ENCODE measurements at regions not wholly inside any gene's neighbourhood (a gene's known extent, or its start where the extent isn't known, plus 50 kb on each side); places are given as distances from the start of the nearest gene placed in this dataset.

DNA sequence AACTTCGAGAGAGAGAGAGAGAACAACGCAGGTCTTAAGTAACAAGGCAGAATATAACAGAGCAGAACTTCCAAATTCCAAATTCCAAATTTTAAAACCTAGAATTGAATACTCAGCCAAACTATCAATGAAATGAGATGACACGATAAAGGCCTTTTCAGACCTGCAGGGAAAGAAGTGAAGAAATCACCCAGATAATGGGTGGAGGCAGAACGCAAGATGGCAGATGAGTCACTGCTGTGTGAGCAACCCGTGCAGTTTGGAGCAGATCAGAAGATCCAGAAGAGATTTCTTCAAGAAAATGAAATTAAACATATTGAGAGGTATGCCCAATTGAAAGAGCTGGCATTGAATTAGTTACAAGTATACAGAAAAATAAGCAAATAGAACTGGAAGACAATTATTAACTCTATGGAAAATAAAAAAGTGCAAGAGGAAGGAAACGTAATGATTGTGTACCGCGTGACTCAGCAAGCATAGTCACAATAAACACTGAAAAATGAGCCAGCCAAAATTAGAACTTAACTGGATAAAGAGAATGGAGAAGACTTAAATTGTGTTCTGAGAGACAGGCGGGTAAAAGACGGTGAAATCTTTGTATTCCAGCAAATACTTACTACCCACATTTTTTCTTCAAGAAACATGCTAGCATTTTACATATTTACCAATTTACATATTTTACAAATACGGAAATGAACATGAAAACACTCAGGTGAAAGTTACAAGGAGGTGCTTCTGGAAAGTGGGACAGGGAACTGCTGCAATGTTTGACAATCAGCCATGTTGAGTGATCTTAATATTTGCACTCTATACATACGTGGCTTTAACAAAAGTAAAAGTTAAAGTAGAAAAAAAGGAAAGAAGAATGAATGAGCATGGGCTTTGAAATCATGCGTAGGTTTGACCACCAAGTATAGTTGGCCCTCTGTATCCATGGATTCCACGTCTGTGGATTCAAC is 87.9 kb upstream of the CDYL start:
- Histone ChIP-seq H3K9me3 (peaks cover 0 to 4% (median 0%) of the 10 kb centered on the region in 4 donors), H3K4me3 (no peak overlapping the region), H3K27ac (no peak overlapping the region), H3K4me1 (no peaks in the 10 kb centered on the region), H3K27me3 (no peaks in the 10 kb centered on the region), H3K36me3 (no peaks in the 10 kb centered on the region)
- 57 to 71% methylated on average over 14 of the region's 14 CpGs for WGBS, 2 donors
- no peak for DNase-seq
- TF ChIP-seq, protein P1, sequence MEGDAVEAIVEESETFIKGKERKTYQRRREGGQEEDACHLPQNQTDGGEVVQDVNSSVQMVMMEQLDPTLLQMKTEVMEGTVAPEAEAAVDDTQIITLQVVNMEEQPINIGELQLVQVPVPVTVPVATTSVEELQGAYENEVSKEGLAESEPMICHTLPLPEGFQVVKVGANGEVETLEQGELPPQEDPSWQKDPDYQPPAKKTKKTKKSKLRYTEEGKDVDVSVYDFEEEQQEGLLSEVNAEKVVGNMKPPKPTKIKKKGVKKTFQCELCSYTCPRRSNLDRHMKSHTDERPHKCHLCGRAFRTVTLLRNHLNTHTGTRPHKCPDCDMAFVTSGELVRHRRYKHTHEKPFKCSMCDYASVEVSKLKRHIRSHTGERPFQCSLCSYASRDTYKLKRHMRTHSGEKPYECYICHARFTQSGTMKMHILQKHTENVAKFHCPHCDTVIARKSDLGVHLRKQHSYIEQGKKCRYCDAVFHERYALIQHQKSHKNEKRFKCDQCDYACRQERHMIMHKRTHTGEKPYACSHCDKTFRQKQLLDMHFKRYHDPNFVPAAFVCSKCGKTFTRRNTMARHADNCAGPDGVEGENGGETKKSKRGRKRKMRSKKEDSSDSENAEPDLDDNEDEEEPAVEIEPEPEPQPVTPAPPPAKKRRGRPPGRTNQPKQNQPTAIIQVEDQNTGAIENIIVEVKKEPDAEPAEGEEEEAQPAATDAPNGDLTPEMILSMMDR (IDR thresholded peaks at IDR 0.05) = no peak
- TF ChIP-seq POLR2AphosphoS5 (IDR thresholded peaks at IDR 0.05) (no peak), EP300 (IDR thresholded peaks at IDR 0.05) (no peak), POLR2A (IDR thresholded peaks at IDR 0.05) (no peak)
- intact Hi-C loops (cut with DNase I) = no loop called here

DNA sequence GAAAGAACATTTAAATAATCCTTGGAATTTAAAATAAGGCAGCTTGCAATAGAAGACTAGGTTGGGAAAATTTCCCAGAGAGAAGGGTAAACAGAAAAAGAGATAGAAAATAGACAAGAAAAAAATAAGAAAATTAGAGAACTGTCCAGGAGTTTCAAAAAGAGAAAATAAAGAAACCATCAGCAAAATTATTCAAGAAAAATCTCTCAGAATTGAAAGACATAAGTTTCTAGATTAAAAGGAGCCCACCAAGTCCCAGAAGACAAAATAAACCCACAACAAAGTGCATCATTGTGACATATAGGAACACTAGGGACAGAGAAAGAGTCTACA is 88.6 kb upstream of the CDYL start:
- no peaks in the 10 kb centered on the region for H3K36me3 ChIP-seq
- no peak for TF ChIP-seq POLR2A (IDR thresholded peaks at IDR 0.05)
- TF ChIP-seq, protein P1 (IDR thresholded peaks at IDR 0.05) = no peak
- peaks cover 0 to 2% (median 0%) of the 10 kb centered on the region in 4 donors for H3K9me3 ChIP-seq
- H3K4me1 ChIP-seq = no peaks in the 10 kb centered on the region
- H3K27me3 ChIP-seq = no peaks in the 10 kb centered on the region
- no peak for DNase-seq
- no peak overlapping the region for H3K27ac ChIP-seq
- H3K4me3 ChIP-seq = no peak overlapping the region
- intact Hi-C loops (cut with DNase I) = no loop called here

DNA sequence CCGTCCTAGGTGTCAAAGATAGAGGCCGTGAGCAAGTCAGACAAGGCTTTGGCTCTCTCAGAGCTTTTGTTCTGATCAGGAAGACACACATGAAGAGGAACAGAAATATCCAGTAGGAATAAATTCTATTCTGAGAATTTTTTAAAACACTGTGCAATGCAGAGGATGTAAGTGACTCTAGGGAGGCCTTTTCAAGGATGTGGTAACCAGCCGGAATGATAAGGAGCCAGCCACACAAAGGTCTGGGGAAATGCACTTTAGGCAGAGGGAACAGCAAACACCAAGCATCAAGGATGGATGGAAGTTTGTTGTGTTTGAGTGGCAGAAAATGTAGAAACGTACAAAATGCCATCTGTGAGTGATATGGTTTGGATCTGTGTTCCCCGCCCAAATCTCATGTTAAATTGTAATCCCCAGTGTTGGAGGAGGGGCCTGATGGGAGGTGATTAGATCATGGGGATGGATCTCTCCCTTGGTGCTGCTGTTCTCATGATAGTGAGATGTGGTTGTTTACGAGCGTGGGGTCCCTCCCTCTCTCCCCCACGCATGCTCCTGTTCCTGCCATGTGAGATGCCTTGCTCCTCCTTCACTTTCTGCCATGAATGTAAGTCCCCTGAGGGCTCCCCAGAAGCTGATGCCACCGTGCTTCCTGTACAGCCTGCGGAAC is 93.6 kb upstream of the CDYL start:
- TF ChIP-seq, protein P1 (IDR thresholded peaks at IDR 0.05) = no peak
- TF ChIP-seq POLR2AphosphoS5 (IDR thresholded peaks at IDR 0.05) (no peak), EP300 (IDR thresholded peaks at IDR 0.05) (no peak), POLR2A (IDR thresholded peaks at IDR 0.05) (no peak)
- Histone ChIP-seq H3K27me3 (no peaks in the 10 kb centered on the region), H3K4me1 (no peaks in the 10 kb centered on the region), H3K27ac (no peak overlapping the region), H3K9me3 (no peaks in the 10 kb centered on the region), H3K36me3 (no peaks in the 10 kb centered on the region), H3K4me3 (no peak overlapping the region)
- 88 to 89% methylated on average over 10 of the region's 10 CpGs for WGBS, 2 donors
- intact Hi-C loops (cut with DNase I) = no loop called here
- no peak for DNase-seq

DNA sequence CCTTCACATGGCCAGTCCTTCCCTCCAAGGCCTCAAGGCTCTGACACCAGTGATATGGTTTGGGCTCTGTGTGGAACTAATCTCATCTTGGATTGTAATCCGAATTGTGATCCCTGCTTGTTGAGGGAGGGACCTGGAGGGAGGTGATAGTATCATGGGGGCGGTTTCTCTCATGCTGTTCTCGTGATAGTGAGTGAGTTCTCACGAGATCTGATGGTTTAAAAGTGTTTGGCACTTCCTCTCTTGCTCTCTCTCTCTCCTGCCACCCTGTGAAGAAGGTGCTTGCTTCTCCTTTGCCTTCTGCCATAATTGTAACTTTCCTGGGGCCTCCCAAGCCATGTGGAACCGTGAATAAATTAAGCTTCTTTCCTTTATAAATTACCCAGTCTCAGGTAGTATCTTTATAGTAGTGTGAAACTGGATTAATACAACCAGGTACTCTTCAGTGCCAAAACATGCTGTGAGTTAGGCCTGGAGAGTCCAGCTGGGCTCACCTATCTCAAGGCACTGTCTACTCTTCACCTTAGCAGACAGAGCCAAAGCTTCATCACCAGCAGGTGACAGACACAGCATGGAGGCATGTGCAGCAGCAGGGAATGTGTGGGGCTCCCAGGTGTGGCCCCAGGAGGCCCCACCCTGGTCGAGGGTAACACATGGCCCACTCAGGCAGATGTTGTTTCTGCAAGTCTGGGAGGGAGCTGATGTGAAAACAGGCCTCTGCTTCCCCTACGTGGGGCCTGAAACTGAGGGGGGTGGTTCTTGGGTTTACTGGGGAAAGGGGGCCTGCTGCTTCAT is 97.5 kb upstream of the CDYL start:
- no peak for DNase-seq
- Histone ChIP-seq H3K36me3 (no peaks in the 10 kb centered on the region), H3K4me3 (no peak overlapping the region), H3K9me3 (no peaks in the 10 kb centered on the region), H3K27me3 (no peaks in the 10 kb centered on the region), H3K4me1 (no peaks in the 10 kb centered on the region), H3K27ac (no peak overlapping the region)
- TF ChIP-seq, protein P1 (IDR thresholded peaks at IDR 0.05) = no peak
- TF ChIP-seq POLR2A (IDR thresholded peaks at IDR 0.05) (no peak), EP300 (IDR thresholded peaks at IDR 0.05) (no peak), POLR2AphosphoS5 (IDR thresholded peaks at IDR 0.05) (no peak)
- WGBS, 2 donors = 79 to 81% methylated on average over 7 of the region's 7 CpGs
- intact Hi-C loops (cut with DNase I) = no loop called here

Measured in sigmoid colon (tissue), 6 donors.